ENCODE measurements at regions not wholly inside any gene's neighbourhood (a gene's known extent, or its start where the extent isn't known, plus 50 kb on each side); places are given as distances from the start of the nearest gene placed in this dataset.

DNA sequence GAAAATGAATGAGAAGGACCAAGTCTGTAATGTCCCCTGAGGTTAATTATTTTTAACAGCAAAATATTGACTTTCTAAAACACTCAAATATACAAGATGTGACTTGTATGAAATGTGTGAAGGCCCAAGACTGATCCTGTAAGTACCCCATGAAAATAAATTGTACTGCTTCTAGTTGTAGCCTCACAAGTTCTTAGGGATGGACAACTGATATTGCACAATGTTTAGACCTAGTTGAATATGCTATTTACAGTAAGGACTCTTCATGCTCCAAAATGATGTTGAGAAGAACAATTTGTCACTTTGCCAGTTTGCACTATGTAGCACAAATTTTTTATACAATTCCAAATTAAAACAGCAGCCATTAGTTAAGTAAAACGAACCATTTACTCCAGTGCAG is 139.7 kb upstream of the GDNF start:
- DNase-seq (ENCODE audit: insufficient read length, low spot score) (no peak), FAIRE-seq (no peak)
- TF ChIP-seq, protein P1, sequence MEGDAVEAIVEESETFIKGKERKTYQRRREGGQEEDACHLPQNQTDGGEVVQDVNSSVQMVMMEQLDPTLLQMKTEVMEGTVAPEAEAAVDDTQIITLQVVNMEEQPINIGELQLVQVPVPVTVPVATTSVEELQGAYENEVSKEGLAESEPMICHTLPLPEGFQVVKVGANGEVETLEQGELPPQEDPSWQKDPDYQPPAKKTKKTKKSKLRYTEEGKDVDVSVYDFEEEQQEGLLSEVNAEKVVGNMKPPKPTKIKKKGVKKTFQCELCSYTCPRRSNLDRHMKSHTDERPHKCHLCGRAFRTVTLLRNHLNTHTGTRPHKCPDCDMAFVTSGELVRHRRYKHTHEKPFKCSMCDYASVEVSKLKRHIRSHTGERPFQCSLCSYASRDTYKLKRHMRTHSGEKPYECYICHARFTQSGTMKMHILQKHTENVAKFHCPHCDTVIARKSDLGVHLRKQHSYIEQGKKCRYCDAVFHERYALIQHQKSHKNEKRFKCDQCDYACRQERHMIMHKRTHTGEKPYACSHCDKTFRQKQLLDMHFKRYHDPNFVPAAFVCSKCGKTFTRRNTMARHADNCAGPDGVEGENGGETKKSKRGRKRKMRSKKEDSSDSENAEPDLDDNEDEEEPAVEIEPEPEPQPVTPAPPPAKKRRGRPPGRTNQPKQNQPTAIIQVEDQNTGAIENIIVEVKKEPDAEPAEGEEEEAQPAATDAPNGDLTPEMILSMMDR (IDR thresholded peaks at IDR 0.05; ENCODE audit: insufficient read depth, missing control alignments), result no peak

DNA sequence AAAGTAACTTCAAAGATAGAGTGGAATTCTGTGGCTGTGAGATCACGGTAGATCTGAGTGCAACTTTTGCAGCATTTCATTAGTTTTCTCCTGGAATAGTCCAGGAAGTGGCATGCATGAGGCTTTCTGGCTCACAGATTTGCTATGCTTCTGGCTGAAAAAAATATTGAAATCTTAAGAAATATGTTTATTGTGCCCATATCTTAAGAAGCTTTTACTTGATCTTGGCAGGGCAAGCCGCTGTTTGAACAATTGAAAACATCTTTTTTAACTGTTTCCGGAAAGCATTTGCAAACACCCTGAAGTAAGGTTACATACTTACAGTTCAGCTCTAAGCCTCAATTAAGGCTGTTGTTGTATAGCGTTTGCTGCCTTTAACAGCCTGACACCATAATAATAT is 135.7 kb upstream of the GDNF start:
- DNase-seq (ENCODE audit: insufficient read length, low spot score) (no peak), FAIRE-seq (no peak)
- TF ChIP-seq, protein P1 (IDR thresholded peaks at IDR 0.05; ENCODE audit: insufficient read depth, missing control alignments), result no peak

DNA sequence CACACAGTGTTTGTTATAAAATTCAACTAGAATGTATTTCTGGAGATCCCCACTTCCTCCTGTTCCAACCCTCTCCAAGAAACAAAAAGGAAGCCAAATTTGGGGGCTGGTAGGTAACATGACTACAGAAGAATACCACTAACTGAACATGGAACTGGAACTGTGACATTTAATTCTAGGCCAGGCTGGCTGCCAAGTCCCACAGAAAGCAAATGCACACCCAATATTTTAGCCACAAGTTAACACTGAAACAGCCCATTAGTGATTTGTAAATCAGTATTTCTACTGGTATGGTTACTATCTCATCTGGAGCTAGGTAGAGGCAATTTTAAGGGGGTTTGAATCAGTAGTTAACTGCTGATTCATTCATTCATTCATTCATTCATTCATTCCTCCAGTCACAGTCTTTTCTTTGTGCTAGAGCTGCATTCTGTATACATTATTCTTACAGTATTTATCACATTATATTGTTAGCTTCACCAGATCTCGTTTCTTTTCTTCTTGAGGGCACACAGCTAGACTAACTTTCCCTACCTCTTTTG is 131.7 kb upstream of the GDNF start:
- no peak for FAIRE-seq

DNA sequence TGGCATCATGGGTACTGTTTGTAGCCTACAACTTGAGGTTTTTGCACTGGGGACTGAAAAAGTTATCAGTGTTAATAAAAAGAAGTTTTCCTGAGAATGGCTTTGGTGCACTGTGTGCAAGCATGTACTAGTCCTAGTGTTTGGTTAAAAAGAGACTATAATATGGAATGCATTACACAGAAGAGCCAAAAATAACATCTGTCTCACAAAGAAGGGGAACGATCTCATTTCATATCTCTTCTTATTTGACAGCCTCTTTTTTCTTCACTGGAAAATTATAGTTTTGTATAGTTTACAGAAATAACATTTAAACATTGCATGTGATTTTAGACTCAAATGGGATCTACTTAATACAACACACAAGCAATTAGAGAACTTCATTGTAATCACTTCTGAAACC is 127.0 kb upstream of the GDNF start:
- TF ChIP-seq, protein P1 (IDR thresholded peaks at IDR 0.05; ENCODE audit: insufficient read depth, missing control alignments), result no peak
- FAIRE-seq (no peak), DNase-seq (ENCODE audit: insufficient read length, low spot score) (no peak)

More for the DNA sequence above, 131.7 kb upstream of the GDNF start:
- TF ChIP-seq, protein P1 (IDR thresholded peaks at IDR 0.05; ENCODE audit: insufficient read depth, missing control alignments), result no peak
- DNase-seq (ENCODE audit: insufficient read length, low spot score), result no peak

DNA sequence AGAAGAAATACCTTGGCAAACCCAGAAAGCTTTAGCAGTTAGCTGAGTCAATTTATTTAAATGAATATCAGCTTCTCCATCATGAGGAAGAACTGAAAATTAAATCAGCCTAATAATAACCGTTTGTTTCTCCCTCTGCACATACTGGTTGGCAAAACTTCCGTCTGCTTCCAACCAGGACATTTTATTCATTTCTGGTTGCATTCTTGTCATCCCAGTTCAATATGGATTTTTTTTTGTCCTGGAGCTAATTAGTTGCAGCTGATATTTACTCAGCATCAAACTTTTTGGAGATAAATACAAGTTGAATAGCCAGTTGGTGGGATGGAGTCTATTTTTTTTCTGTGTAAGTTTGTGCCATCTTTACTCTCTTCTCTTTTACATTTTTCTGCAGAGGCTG is 126.5 kb upstream of the GDNF start:
- DNase-seq (ENCODE audit: insufficient read length, low spot score) (no peak), FAIRE-seq (no peak)
- TF ChIP-seq, protein P1 (IDR thresholded peaks at IDR 0.05; ENCODE audit: insufficient read depth, missing control alignments), result no peak

DNA sequence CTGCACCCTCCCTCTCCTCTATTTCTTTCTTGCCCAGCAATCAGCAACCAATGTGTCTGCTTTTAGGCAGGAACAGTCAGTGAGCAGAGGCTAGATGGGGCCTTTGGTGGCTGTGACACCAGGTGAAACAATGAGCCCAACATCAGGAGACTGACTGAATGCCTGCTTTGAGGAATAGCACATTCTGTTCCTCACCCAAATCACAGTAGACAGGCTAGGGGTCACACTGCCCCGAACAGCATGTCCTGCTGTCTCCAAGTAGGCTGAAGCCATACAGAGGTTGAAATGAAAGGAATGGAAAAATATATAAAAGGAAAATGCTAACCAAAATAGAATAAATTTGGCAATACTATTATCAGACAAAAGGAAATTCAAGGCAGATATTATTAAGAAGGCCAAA is 122.5 kb upstream of the GDNF start:
- DNase-seq (ENCODE audit: insufficient read length, low spot score) (no peak), FAIRE-seq (no peak)
- TF ChIP-seq, protein P1 (IDR thresholded peaks at IDR 0.05; ENCODE audit: insufficient read depth, missing control alignments), result no peak

DNA sequence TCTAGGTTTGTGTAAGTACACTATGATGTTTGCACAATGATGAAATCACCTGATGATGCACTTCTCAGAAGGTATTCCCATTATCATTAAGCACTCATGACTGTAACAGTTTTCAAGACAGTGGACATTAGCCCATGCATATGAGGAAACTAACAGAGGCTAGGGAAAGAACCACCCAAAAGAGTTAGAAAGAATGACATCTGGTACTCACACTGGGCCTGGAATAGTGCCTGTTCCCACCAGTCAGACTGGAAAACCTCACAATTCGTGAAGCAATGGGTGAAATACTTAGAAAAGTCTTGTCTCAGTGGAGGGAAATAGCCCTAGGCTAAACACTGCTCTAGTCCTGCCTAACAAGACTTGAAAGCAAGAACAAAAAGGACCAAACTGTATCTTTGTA is 117.4 kb upstream of the GDNF start:
- DNase-seq (ENCODE audit: insufficient read length, low spot score), result no peak
- no peak for FAIRE-seq
- TF ChIP-seq, protein P1 (IDR thresholded peaks at IDR 0.05; ENCODE audit: insufficient read depth, missing control alignments), result no peak

Measured in D721Med (cell line).